Fibroblast of gingiva (primary cell): ENCODE measurements at regions not wholly inside any gene's neighbourhood (a gene's known extent, or its start where the extent isn't known, plus 50 kb on each side); places are given as distances from the start of the nearest gene placed in this dataset.
"Not testable (repeated sequence)": the region's sequence is repeated elsewhere in the genome, so short reads cannot be mapped to it uniquely, and the experiment has no call there.

ENCODE experiments used
- DNase-seq: peaks from one replicate; pipeline ENCODE4 v3.0.0-alpha.2; 2011; ENCODE audit warnings: low read depth

DNA sequence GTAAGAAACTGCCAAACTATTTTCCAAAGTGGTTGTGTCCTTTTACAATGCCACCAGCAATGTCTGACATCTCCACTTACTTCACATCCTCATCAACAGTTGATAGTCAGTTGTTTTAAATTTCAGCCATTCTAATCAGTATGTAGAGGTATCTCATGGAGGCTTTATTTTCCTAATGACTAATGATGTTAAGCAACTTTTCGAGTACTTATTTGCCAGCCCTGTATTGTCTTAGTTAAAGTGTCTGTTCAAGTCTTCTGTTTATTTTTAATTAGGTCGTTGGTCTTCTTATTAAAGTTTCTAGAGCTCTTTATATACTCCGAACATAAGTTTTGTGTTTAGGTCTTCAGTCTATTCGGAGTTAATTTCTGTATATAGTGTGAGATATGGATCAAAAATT lies 54.9 kb upstream of the NBPF12 start:
- not testable (repeated sequence) for DNase-seq

DNA sequence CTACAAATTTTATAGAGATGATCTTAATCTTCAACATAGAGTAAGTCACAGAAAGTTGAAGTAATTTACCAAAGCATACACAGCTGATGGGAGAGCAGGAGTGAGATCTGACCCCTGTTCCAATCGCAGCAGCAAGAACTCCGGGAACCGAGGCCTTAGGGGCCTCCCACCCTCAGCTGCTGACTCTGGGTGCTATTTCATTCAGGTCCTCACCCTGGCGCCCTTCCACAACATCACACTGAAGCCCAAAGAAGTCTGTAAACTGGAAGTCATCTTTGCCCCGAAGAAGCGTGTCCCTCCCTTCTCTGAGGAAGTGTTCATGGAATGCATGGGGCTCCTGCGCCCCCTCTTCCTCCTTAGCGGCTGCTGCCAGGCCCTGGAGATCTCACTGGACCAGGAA lies 57.0 kb upstream of the NBPF12 start:
- not testable (repeated sequence) for DNase-seq

- DNase-seq = not testable (repeated sequence)
These were observed 74.3 kb upstream of the NBPF12 start for GRCh38 chr1:146863799-146864319.

GRCh38 chr1:146853147-146853546 lies 85.0 kb upstream of the NBPF12 start:
- DNase-seq = not testable (repeated sequence)

DNA sequence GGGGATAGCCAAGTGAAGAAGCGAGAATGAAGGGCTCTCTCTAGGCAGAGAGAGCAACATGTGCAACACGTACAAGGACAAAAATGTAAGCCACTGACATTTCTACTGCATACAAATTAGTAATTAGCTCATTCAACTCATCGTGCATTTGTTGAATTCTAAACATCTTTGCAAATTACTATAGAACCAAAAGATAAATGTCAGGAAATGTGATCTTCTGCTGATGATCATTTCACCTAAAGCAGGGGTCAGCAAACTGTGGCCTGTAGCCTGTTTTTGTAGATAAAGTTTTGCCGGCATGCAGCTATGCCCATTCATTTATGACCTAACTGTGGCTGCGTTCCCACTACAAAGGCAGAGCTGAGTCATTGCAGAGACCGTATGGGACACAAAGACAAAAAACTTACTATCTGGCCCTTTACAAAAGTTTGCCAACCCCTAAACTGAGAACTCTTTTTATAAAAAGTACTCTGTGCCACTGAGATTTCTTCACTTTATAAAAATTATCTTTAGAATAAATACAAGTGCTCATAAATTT lies 87.7 kb upstream of the NBPF12 start:
- not testable (repeated sequence) for DNase-seq

DNA sequence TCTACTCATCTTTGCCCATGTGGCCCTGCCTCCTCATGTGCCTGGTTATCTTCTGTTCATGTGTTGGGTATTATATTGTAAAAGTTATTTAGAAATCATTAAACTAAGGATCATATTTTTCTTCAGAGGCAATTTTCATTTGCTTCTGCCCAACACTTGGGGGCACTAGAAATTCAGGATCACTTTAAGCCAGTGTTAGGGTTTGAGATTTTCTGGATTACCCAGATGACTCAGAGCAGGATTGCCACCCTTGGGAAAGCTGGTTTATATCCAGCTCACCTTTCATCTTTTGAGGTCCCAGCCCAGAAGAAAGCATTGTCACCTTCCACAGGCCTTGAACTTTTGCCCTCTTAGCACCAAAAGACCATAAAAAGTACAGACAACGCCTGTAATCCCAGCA lies 99.4 kb upstream of the NBPF12 start:
- not testable (repeated sequence) for DNase-seq

GRCh38 chr1:146826957-146827356 lies 111.2 kb upstream of the NBPF12 start:
- DNase-seq = not testable (repeated sequence)

- not testable (repeated sequence) for DNase-seq
These were observed 143.9 kb upstream of the NBPF12 start for GRCh38 chr1:146794236-146794635.

DNA sequence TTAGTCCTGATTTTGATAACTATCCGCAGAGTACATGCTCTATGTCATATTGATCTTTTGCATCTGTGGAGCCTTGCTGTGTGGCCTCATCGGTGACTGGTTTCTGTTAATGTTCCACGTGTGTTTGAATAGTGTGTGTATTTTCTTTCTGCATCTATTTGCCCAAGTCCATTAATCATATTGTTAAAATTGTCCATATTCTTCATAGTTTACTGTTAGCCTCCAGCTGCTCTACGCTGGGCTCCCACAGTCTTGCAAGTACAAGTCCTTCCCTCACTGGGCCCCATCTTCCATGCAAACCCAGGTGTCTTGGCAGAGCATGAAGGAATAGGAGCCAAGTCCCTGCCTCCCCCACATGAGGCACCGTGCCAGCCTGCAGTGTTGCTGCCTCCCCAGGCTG lies 145.4 kb upstream of the NBPF12 start:
- not testable (repeated sequence) for DNase-seq

DNA sequence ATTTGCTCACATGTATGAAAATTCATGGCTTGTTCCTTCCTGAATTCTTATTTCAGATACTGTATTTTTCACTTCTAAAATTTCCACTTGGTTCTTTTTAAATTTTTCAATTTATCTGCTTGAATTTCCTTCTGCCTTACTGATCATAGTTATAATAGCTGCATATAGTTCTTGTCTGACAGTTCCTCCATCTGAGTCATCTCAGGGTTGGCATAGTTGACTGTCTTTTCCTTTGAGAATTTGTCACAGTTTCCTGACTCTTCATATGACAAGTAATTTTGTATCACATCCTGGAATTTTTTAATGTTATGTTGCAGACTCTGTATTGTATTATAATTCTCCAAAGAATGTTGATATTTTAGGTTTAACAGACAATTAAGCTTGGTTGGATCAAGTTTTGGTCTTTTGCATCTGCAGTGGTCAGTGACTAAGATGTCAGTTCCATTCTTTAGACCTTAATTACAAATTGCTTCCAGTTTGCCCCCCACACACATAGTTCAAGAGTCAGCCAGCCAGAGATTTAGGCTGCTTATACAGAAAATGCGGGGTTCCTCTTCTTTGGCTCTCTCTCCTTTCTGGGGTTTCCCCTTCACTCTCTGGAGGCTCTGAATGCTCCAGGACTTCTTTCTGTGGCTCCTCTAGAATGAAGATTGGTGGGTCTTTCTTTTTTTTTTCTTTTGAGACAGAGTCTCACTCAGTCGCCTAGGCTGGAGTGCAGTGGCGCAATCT lies 153.7 kb upstream of the NBPF12 start:
- DNase-seq = not testable (repeated sequence)

DNA sequence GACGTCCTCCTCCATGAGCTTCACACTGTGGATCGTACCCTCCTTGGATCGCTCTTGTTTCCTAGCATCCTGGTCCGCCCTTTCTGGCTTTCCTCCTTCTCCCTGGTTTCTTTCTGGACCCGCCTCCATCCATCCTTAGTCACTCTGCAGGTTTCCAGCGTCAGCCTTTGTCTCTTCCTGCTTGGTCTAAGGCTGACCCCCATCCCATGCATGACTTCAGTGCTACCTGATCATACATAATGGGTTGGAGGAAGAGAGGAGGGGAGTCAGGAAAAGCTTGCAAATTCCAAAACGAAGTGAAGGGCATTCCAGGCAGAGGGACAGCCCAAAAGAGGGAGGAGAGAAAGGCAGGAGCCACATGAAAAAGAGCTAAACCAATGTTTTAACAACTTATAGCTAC lies 156.9 kb upstream of the NBPF12 start:
- DNase-seq = not testable (repeated sequence)

- DNase-seq = peak; percentile 24
These were observed 160.1 kb upstream of the NBPF12 start for GRCh38 chr1:146777826-146778602.

DNA sequence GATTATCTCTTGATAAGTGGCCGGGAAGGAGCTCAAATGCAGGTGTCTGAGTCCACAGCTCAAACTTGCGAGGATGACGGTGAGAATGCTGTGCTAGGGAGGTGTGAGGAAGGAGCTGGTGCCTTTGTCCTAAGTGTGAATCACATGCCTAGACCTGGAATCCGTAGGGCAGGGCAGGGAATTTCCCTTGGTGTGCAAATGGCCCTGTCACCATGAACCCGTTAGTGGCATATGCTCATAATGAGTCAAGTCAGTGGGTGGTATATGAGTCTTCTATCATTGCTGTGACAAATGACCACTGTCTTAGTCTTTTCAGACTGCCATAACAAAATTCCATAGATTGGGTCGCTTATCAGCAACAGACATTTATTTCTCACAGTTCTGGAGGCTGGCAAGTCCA lies 163.1 kb upstream of the NBPF12 start:
- not testable (repeated sequence) for DNase-seq

- not testable (repeated sequence) for DNase-seq
These were observed 163.9 kb upstream of the NBPF12 start for GRCh38 chr1:146774271-146774670.

- not testable (repeated sequence) for DNase-seq
These were observed 166.7 kb upstream of the NBPF12 start for GRCh38 chr1:146771409-146771808.

DNA sequence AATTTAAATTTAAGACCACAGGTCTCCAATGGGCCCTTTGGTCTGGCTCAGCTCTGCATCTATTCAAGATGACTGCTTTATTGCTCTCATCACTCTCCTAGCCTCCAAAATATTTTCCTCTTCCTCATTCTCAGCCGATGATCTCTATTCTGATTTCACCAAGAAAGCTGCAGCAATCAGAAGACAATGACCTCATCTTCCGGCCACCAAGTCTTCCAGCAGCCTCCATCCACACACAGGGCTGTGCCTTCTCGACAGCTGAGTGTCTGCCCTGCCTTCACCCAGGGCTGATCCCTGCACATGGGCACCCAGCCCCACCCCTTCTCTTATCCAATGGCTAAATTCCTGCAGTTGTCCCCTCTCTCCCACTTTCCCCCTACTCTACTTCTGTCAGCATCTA lies 167.1 kb upstream of the NBPF12 start:
- not testable (repeated sequence) for DNase-seq

GRCh38 chr1:146763234-146763633 lies 174.9 kb upstream of the NBPF12 start:
- DNase-seq = not testable (repeated sequence)

GRCh38 chr1:146756858-146757257 lies 181.3 kb upstream of the NBPF12 start:
- not testable (repeated sequence) for DNase-seq

DNA sequence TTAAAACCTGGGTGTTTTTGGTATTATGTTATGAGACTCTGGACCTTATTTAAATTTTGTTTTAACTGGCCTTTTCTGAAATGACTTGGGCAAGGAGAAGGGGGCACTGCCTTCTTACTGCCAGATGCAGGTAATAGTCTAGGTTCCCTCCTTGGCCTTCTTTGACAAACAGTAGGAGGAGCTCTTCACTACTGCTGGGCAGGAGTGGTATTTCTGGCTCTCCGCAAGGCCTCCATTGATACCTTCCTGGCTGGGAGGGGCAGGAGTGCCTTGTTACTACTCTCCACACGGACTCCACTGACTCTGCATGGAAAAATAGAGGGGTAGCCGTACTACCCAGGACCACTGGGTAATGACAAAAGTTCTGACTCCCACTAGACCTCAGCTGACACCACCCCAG lies 189.4 kb upstream of the NBPF12 start:
- not testable (repeated sequence) for DNase-seq

DNA sequence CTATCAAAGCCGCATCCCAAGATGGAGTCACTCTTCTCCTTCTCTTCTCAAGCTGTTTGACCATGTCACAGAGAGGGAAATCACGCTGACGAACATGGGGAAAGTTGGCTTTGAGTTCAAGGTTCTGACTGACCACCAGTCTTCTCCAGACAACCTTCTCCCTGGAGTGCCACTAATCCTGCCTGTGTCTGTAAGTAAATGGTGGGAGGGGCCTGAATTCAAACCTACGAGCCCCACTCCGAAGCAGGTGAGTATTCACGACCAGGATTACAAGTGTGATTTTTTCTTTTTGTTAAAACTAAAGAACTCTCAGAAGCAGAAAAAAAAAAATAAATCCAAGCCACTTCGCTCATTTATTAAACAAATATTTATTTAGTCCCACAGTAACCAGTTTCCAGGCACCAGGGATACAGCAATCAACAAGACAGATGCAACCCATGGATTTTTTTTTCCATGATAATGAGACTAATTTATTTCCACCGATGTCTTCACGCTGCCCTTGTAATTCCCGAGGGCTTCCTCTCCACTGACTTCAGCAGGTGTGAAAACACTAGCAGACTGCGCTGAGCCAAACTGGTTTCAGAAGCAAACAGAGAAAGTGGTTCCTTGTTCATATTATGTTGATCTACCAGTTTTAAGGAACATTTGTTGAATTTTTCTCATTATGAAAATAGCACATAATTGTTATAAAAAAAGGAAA lies 206.0 kb upstream of the NBPF12 start:
- DNase-seq = not testable (repeated sequence)

DNA sequence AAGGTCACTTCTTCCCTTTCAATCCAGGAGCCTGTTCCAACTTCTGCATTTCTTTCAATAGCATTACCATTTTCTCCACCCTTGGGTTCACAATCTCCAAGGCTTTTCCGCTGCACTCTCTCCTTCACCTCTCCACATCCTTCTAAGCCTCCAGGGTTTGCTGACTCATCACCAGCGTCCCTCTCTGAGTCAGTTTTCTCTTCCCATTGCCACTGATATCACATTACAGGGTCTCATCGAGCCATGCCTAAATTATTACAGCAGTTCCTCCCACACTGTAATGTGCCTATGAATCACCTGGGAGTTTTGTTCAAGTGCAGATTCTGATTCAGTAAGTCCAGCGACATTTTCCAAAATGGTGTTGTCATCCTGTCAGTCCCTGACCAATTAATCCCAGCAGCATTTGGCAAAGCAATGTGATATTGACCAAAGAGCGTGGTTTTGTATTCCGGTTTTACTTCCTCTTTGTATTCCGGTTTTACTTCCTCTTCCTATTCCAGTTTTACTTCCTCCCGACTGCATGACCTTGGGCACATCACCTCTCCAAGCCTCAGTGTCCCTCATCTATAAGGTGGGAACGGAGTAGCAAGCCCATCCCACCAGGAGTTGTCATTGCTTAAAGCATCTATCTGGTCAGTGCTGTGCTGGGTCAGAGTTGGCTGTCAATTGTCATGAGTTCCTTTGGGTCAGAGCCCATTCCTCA lies 208.3 kb upstream of the NBPF12 start:
- not testable (repeated sequence) for DNase-seq
